GM23338 (cell line): ENCODE measurements at regions not wholly inside any gene's neighbourhood (a gene's known extent, or its start where the extent isn't known, plus 50 kb on each side); places are given as distances from the start of the nearest gene placed in this dataset.

ENCODE experiments used
- ATAC-seq: fragments of 200-7000 bp; cut with Tn5 transposase; 3 replicates; pipeline ENCODE4 v1.9.1; 2020
- DNase-seq: peaks from one replicate; pipeline ENCODE4 v3.0.0-alpha.2; 2015; ENCODE audit warnings: low spot score
- H2AFZ ChIP-seq: fragments of 200-600 bp; sonication (generic); 2 replicates; pipeline ENCODE4 v1.8.0; 2016; ENCODE audit warnings: antibody characterized with exemption, mild to moderate bottlenecking, moderate library complexity
- H3F3A ChIP-seq: fragments of 200-600 bp; sonication (generic); replicated peaks from 2 replicates; pipeline ENCODE4 v1.8.0; 2017; ENCODE audit warnings: antibody characterized with exemption, mixed run types, low read depth
- H3K27ac ChIP-seq: fragments of 200-600 bp; sonication (generic); 2 replicates; pipeline ENCODE4 v1.6.1; 2016; ENCODE audit warnings: low read depth
- H3K27me3 ChIP-seq: fragments of 200-600 bp; sonication (generic); 2 replicates; pipeline ENCODE4 v1.8.0; 2016; ENCODE audit warnings: mild to moderate bottlenecking, mixed run types, moderate library complexity; ENCODE audit not compliant: insufficient read depth
- H3K36me3 ChIP-seq: fragments of 200-600 bp; sonication (generic); 2 replicates; pipeline ENCODE4 v1.8.0; 2016; ENCODE audit warnings: mild to moderate bottlenecking; ENCODE audit not compliant: insufficient read depth
- H3K4me1 ChIP-seq: fragments of 200-600 bp; sonication (generic); 2 replicates; pipeline ENCODE4 v1.8.0; 2016; ENCODE audit warnings: mild to moderate bottlenecking, moderate library complexity; ENCODE audit not compliant: insufficient read depth
- H3K4me2 ChIP-seq: fragments of 200-600 bp; sonication (generic); 2 replicates; pipeline ENCODE4 v1.7.1; 2017; ENCODE audit warnings: mixed run types
- H3K4me3 ChIP-seq: fragments of 200-600 bp; sonication (generic); 2 replicates; pipeline ENCODE4 v1.6.1; 2016; ENCODE audit warnings: mixed run types
- H3K79me2 ChIP-seq: fragments of 200-600 bp; sonication (generic); replicated peaks from 2 replicates; pipeline ENCODE4 v1.8.0; 2017; ENCODE audit warnings: mild to moderate bottlenecking; ENCODE audit not compliant: insufficient read depth
- H3K9me2 ChIP-seq: fragments of 200-600 bp; sonication (generic); 2 replicates; pipeline ENCODE4 v1.8.0; 2017; ENCODE audit not compliant: insufficient read depth
- H4K20me1 ChIP-seq: fragments of 200-600 bp; sonication (generic); replicated peaks from 2 replicates; pipeline ENCODE4 v1.8.0; 2017; ENCODE audit warnings: mild to moderate bottlenecking; ENCODE audit not compliant: insufficient read depth
- H3K27ac Mint-ChIP-seq: 2 replicates; pipeline ENCODE4 v1.8.0; 2020; ENCODE audit warnings: inconsistent platforms, mild to moderate bottlenecking, moderate library complexity, mixed read lengths
- H3K27me3 Mint-ChIP-seq: 3 replicates; pipeline ENCODE4 v1.8.0; 2022; ENCODE audit warnings: low read depth, mild to moderate bottlenecking, moderate library complexity, mixed read lengths, inconsistent platforms; ENCODE audit not compliant: insufficient read depth, poor library complexity
- H3K36me3 Mint-ChIP-seq: 3 replicates; pipeline ENCODE4 v1.8.0; 2021; ENCODE audit warnings: low read depth, mild to moderate bottlenecking, inconsistent platforms, moderate library complexity, mixed read lengths
- H3K4me1 Mint-ChIP-seq: 3 replicates; pipeline ENCODE4 v1.8.0; 2020; ENCODE audit warnings: mild to moderate bottlenecking, inconsistent platforms, mixed read lengths
- H3K4me3 Mint-ChIP-seq: 3 replicates; pipeline ENCODE4 v1.8.0; 2021; ENCODE audit warnings: moderate library complexity, mild to moderate bottlenecking, inconsistent platforms, mixed read lengths
- H3K9me3 Mint-ChIP-seq: 3 replicates; pipeline ENCODE4 v1.8.0; 2020; ENCODE audit warnings: moderate library complexity, mild to moderate bottlenecking, inconsistent platforms, mixed read lengths
- CREB1 ChIP-seq: fragments of 250-450 bp; sonication (Bioruptor Pico); IDR thresholded peaks from 2 replicates; pipeline ENCODE4 v1.5.0; 2020; ENCODE audit warnings: low read depth, mild to moderate bottlenecking, moderate library complexity
- CTCF ChIP-seq, 2 experiments: fragments of 200-600 bp in 1 of 2; sonication (generic) in 1 of 2; conservative IDR thresholded peaks; 2 replicates each; pipeline versions ENCODE4 v1.5.1 to v1.6.1; 2016 to 2017; ENCODE audit warnings: antibody characterized with exemption in 2 of 2, low read depth in 2 of 2, mild to moderate bottlenecking in 2 of 2, moderate library complexity in 1 of 2
- ETS1 ChIP-seq: IDR thresholded peaks from 2 replicates; pipeline ENCODE4 v1.6.1; 2016; ENCODE audit warnings: antibody characterized with exemption
- EZH2phosphoT487 ChIP-seq: fragments of 200-600 bp; sonication (generic); IDR thresholded peaks from one replicate; pipeline ENCODE4 v1.8.1; 2018; ENCODE audit warnings: antibody characterized with exemption; ENCODE audit not compliant: unreplicated experiment
- JUNB ChIP-seq: IDR thresholded peaks from one replicate; pipeline ENCODE4 v1.6.1; 2016; ENCODE audit warnings: antibody characterized with exemption; ENCODE audit not compliant: unreplicated experiment
- NANOG ChIP-seq: IDR thresholded peaks from 2 replicates; pipeline ENCODE4 v1.6.1; 2016; ENCODE audit warnings: antibody characterized with exemption, borderline replicate concordance
- POLR2AphosphoS5 ChIP-seq: IDR thresholded peaks from 2 replicates; pipeline ENCODE4 v1.6.1; 2016; ENCODE audit warnings: antibody characterized with exemption, low read depth
- ZNF114 ChIP-seq: fragments of 250-450 bp; sonication (Bioruptor Pico); IDR thresholded peaks from 2 replicates; pipeline ENCODE4 v1.5.0; 2020; ENCODE audit warnings: mild to moderate bottlenecking, moderate library complexity
- ZNF331 ChIP-seq: fragments of 250-450 bp; sonication (Bioruptor Pico); IDR thresholded peaks from 2 replicates; pipeline ENCODE4 v1.5.0; 2020; ENCODE audit warnings: low read depth, mild to moderate bottlenecking, moderate library complexity
- ZNF462 ChIP-seq: fragments of 250-450 bp; sonication (Bioruptor Pico); IDR thresholded peaks from 2 replicates; pipeline ENCODE4 v1.5.0; 2020; ENCODE audit warnings: mild to moderate bottlenecking, moderate library complexity

- H3K79me2 ChIP-seq: no peaks in the 10 kb centered on the region
- peak; percentile 36 for DNase-seq
- H3F3A ChIP-seq: 0 out of 2 replicates have a peak, but pooled peaks cover 4% of the 10 kb centered on the region
- TF ChIP-seq NANOG (no peak), ETS1 (no peak), EZH2phosphoT487 (no peak), ZNF331 (CRISPR knock-in tag) (no peak)
- Mint-ChIP-seq H3K4me1 (peaks cover 56% of the 10 kb centered on the region), H3K4me3 (no peak overlapping the region; the same call in 2 of the 3 replicates), H3K36me3 (no peaks in the 10 kb centered on the region), H3K27ac (peak overlapping the region; percentile 45; the same call in 1 of the 2 replicates), H3K9me3 (no peaks in the 10 kb centered on the region; the same call in 2 of the 3 replicates), H3K27me3 (peaks cover 15% of the 10 kb centered on the region)
- peak overlapping the region; percentile 59 for H3K4me2 ChIP-seq
- peaks cover 42% of the 10 kb centered on the region for H3K4me1 ChIP-seq
- H4K20me1 ChIP-seq: no peaks in the 10 kb centered on the region
- H3K4me3 ChIP-seq: no peak overlapping the region
- H2AFZ ChIP-seq: peak overlapping the region; percentile 76
- ATAC-seq: peak; percentile 10
- no peaks in the 10 kb centered on the region for H3K27me3 ChIP-seq
- no peaks in the 10 kb centered on the region for H3K36me3 ChIP-seq
- no peak overlapping the region for H3K27ac ChIP-seq
- no peaks in the 10 kb centered on the region; the same call in 1 of the 2 replicates for H3K9me2 ChIP-seq
Measured at GRCh38 chr1:234726359-234726943, 116.5 kb upstream of the IRF2BP2 start.

GRCh38 chr1:234725177-234726132 lies 115.5 kb upstream of the IRF2BP2 start:
- H3K36me3 Mint-ChIP-seq: no peaks in the 10 kb centered on the region
- TF ChIP-seq ZNF462 (CRISPR knock-in tag): no peak
- TF ChIP-seq CTCF (conservative IDR thresholded peaks at IDR 0.05; ENCODE audit: low read depth in 2 of 2): no peak
- TF ChIP-seq CREB1: no peak
- TF ChIP-seq JUNB: no peak
- TF ChIP-seq EZH2phosphoT487: no peak
- no peak for TF ChIP-seq POLR2AphosphoS5
- TF ChIP-seq NANOG: no peak
- no peak for TF ChIP-seq ZNF114

More at GRCh38 chr1:234725177-234726132, 115.5 kb upstream of the IRF2BP2 start:
- H3K27ac Mint-ChIP-seq: peak overlapping the region; percentile 52; the same call in 1 of the 2 replicates
- DNase-seq (no peak), ATAC-seq (no peak)
- Histone ChIP-seq H2AFZ (peak overlapping the region; percentile 76), H3K9me2 (no peaks in the 10 kb centered on the region; the same call in 1 of the 2 replicates), H3K36me3 (no peaks in the 10 kb centered on the region), H4K20me1 (no peaks in the 10 kb centered on the region), H3K79me2 (no peaks in the 10 kb centered on the region), H3K27ac (peak overlapping the region; percentile 51; the same call in 1 of the 2 replicates), H3K4me3 (no peak overlapping the region), H3K27me3 (no peaks in the 10 kb centered on the region), H3F3A (0 out of 2 replicates have a peak, but pooled peaks cover 4% of the 10 kb centered on the region), H3K4me2 (peak overlapping the region; percentile 26; the same call in 1 of the 2 replicates), H3K4me1 (peaks cover 42% of the 10 kb centered on the region)
- peaks cover 15% of the 10 kb centered on the region for H3K27me3 Mint-ChIP-seq
- peaks cover 56% of the 10 kb centered on the region for H3K4me1 Mint-ChIP-seq
- H3K9me3 Mint-ChIP-seq: no peaks in the 10 kb centered on the region; the same call in 2 of the 3 replicates
- H3K4me3 Mint-ChIP-seq: peak overlapping the region; percentile 19; the same call in 1 of the 3 replicates
